Suprapubic skin (tissue), 4 donors: ENCODE measurements at regions not wholly inside any gene's neighbourhood (a gene's known extent, or its start where the extent isn't known, plus 50 kb on each side); places are given as distances from the start of the nearest gene placed in this dataset.

Experiments used
- DNase-seq, 2 donors: peaks; one replicate each; pipeline ENCODE4 v3.0.0-alpha.2; 2019; ENCODE audit warnings: low spot score in 2 of 2
- H3K27ac ChIP-seq: fragments of 200-600 bp; sonication (generic); one replicate; pipeline ENCODE4 v1.5.1; 2019
- H3K27me3 ChIP-seq: fragments of 200-600 bp; sonication (generic); one replicate; pipeline ENCODE4 v1.5.1; 2019
- H3K36me3 ChIP-seq: fragments of 200-600 bp; sonication (generic); one replicate; pipeline ENCODE4 v1.5.1; 2019
- H3K4me1 ChIP-seq: fragments of 200-600 bp; sonication (generic); one replicate; pipeline ENCODE4 v1.5.1; 2019
- H3K4me3 ChIP-seq: fragments of 200-600 bp; sonication (generic); one replicate; pipeline ENCODE4 v1.5.1; 2019; ENCODE audit warnings: mild to moderate bottlenecking
- H3K9me3 ChIP-seq: fragments of 200-600 bp; sonication (generic); one replicate; pipeline ENCODE4 v1.5.1; 2019
- EP300 ChIP-seq: sonication (generic); formaldehyde crosslinking; IDR thresholded peaks from one replicate; pipeline ENCODE4 v1.6.1; 2017; ENCODE audit warnings: antibody characterized with exemption
- POLR2A ChIP-seq, 2 donors: fragments of 450-650 bp; IDR thresholded peaks; one replicate each; pipeline ENCODE4 v1.6.1; 2017; ENCODE audit warnings: antibody characterized with exemption in 2 of 2, mild to moderate bottlenecking in 2 of 2, moderate library complexity in 2 of 2
- POLR2AphosphoS5 ChIP-seq, 3 donors: sonication (generic); formaldehyde crosslinking; IDR thresholded peaks; one replicate each; pipeline ENCODE4 v1.6.1; 2017; ENCODE audit warnings: antibody characterized with exemption in 3 of 3
- WGBS: methylation state at CpG from one replicate; pipeline ENCODE4 v1.1.5; 2018; 5-methylcytosine and 5-hydroxymethylcytosine counted together
- TF ChIP-seq, protein P1 (sequence below), 2 donors: fragments of 200-600 bp in 1 of 2; fragments of 450-650 bp in 1 of 2; sonication (generic) in 1 of 2; IDR thresholded peaks; one replicate each; pipeline ENCODE4 v1.5.1; 2016 to 2019; ENCODE audit warnings: antibody characterized with exemption in 2 of 2, mild to moderate bottlenecking in 1 of 2, moderate library complexity in 1 of 2

DNA sequence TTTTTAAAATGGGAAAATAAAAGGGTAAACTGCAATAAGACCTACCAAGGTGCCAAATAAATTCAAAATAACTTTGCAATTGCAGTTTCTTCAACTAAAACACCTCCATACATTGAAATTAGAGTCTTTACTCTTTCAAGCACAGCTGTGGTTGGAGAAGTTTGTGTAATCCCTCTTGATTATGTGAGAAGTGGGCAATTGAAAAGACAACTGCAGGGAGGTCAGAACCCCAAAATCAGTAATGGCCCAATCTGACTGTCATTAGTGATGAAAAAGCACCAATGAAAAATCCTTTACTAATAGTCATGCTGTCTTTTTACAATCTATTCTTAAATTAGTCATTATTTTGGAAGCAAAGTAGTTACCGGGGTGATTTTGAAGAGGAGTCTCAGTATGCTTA lies 116.7 kb upstream of the RGMB start:
- TF ChIP-seq POLR2AphosphoS5 (IDR thresholded peaks at IDR 0.05) (no peak), EP300 (no peak), POLR2A (IDR thresholded peaks at IDR 0.05) (no peak)
- TF ChIP-seq, protein P1, sequence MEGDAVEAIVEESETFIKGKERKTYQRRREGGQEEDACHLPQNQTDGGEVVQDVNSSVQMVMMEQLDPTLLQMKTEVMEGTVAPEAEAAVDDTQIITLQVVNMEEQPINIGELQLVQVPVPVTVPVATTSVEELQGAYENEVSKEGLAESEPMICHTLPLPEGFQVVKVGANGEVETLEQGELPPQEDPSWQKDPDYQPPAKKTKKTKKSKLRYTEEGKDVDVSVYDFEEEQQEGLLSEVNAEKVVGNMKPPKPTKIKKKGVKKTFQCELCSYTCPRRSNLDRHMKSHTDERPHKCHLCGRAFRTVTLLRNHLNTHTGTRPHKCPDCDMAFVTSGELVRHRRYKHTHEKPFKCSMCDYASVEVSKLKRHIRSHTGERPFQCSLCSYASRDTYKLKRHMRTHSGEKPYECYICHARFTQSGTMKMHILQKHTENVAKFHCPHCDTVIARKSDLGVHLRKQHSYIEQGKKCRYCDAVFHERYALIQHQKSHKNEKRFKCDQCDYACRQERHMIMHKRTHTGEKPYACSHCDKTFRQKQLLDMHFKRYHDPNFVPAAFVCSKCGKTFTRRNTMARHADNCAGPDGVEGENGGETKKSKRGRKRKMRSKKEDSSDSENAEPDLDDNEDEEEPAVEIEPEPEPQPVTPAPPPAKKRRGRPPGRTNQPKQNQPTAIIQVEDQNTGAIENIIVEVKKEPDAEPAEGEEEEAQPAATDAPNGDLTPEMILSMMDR (IDR thresholded peaks at IDR 0.05): no peak
- DNase-seq: no peak
- Histone ChIP-seq H3K27ac (no peak overlapping the region), H3K9me3 (no peaks in the 10 kb centered on the region), H3K36me3 (no peaks in the 10 kb centered on the region), H3K4me1 (no peaks in the 10 kb centered on the region), H3K27me3 (no peaks in the 10 kb centered on the region), H3K4me3 (no peak overlapping the region)
- 95% methylated on average over 1 of the region's 1 CpG for WGBS

DNA sequence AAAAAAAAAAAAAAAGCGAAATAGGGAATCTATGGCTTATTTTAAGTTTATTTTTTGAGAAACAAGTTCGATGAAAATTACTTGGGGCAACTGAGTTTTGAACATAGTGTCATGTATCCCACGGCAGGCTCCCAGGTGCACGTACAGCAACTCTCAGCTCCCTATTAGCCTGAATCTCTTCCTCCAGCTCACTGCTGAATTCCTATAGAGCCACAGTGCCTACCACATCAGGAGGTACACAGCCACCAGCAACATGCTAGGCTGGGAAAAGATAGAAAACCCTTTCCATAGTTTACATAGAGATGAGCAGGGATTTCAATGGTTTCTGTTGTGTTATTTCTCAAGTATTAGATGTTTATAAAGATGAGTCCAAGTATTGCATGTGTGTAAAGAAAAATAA lies 115.9 kb upstream of the RGMB start:
- Histone ChIP-seq H3K27me3 (no peaks in the 10 kb centered on the region), H3K4me3 (no peak overlapping the region), H3K4me1 (no peaks in the 10 kb centered on the region), H3K27ac (no peak overlapping the region), H3K36me3 (no peaks in the 10 kb centered on the region), H3K9me3 (no peaks in the 10 kb centered on the region)
- 84% methylated on average over 4 of the region's 4 CpGs for WGBS
- no peak for DNase-seq
- TF ChIP-seq, protein P1 (IDR thresholded peaks at IDR 0.05): no peak
- TF ChIP-seq EP300 (no peak), POLR2A (IDR thresholded peaks at IDR 0.05) (no peak), POLR2AphosphoS5 (IDR thresholded peaks at IDR 0.05) (no peak)

DNA sequence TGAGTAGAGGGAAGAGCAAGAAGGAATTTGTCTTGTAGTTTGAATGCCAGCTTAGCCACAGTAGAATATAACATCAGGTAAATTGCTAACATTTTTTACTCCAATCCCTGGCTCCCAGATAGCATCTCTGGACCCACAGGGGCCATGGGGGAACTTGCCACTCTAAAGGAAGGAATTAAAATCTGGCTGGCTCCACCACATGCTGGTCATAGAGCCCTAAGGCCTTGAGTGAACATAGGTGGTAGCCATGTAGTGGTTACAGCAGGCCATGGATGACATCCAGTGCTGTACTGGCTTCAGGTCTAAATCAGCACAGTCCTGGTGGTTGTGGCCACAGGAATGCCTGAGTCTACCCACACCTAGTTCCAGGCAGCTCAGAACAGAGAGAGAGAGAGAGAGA lies 109.9 kb upstream of the RGMB start:
- Histone ChIP-seq H3K9me3 (peaks cover 8% of the 10 kb centered on the region), H3K4me1 (no peaks in the 10 kb centered on the region), H3K27me3 (no peaks in the 10 kb centered on the region), H3K36me3 (no peaks in the 10 kb centered on the region), H3K27ac (no peak overlapping the region), H3K4me3 (no peak overlapping the region)
- TF ChIP-seq POLR2A (IDR thresholded peaks at IDR 0.05) (no peak), POLR2AphosphoS5 (IDR thresholded peaks at IDR 0.05) (no peak), EP300 (no peak)
- TF ChIP-seq, protein P1 (IDR thresholded peaks at IDR 0.05): no peak
- no peak for DNase-seq

DNA sequence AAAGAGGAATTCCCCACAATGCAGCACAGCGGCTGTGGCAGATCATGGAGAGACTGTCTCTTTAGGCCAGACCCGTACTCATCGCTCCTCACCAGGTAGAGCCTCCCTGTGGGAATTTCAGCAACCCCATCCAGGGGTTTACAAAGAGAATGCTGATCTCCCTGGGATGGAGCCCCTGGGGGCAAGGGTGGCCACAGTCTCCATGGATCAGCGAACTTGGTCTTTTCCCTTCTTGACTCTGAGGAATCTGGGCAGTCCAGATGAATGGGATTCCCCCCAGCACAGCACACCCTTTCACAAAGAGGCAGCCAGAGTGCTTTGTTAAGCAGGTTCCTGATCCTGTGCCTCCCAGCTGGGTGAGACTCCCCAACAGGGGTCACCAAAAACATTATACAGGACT lies 108.7 kb upstream of the RGMB start:
- H3K27me3 ChIP-seq: no peaks in the 10 kb centered on the region
- TF ChIP-seq EP300 (no peak), POLR2AphosphoS5 (IDR thresholded peaks at IDR 0.05) (no peak)
- TF ChIP-seq, protein P1 (IDR thresholded peaks at IDR 0.05): no peak
- no peak for DNase-seq
- no peaks in the 10 kb centered on the region for H3K36me3 ChIP-seq
- no peaks in the 10 kb centered on the region for H3K4me1 ChIP-seq
- H3K27ac ChIP-seq: no peak overlapping the region
- peaks cover 8% of the 10 kb centered on the region for H3K9me3 ChIP-seq
- WGBS: 100% methylated on average over 4 of the region's 4 CpGs
- H3K4me3 ChIP-seq: no peak overlapping the region

DNA sequence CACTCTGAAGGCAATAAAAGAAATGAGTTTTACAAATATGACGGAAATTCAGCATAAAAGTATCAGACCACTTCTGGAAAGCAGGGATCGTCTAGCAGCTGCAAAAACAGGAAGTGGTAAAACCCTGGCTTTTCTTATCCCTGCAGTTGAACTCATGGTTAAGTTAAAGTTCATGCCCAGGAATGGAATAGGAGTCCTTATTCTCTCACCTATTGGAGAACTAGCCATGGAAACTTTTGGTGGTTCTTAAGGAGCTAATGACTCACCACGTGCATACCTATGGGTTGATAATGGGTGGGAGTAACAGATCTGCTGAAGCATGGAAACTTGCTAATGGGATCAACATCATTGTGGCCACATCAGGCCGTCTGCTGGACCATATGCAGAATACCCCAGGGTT lies 93.5 kb upstream of the RGMB start:
- TF ChIP-seq POLR2A (IDR thresholded peaks at IDR 0.05): no peak
- Histone ChIP-seq H3K27ac (no peak overlapping the region), H3K4me1 (no peaks in the 10 kb centered on the region), H3K27me3 (no peaks in the 10 kb centered on the region), H3K9me3 (peaks cover 8% of the 10 kb centered on the region), H3K36me3 (no peaks in the 10 kb centered on the region), H3K4me3 (no peak overlapping the region)
- no peak for DNase-seq
- WGBS: 59% methylated on average over 4 of the region's 4 CpGs

DNA sequence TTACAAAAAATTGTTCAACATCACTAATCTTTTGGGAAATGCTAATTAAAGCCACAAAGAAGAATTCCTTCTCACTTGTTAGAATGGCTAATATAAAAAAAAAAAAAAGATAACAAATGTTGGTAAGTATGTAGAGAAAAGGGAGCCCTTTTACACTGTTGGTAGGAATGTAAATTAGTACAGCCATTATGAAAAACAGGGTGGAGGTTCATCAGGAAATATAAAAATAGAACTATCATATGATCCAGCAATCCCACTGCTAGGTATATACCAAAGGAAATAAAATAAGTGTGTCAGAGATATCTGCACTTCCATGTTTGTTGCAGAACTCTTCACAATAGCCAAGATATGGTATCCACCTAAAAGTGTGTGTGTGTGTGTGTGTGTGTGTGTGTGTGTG lies 83.5 kb upstream of the RGMB start:
- Histone ChIP-seq H3K27me3 (no peaks in the 10 kb centered on the region), H3K27ac (no peak overlapping the region), H3K4me1 (no peaks in the 10 kb centered on the region), H3K36me3 (no peaks in the 10 kb centered on the region), H3K9me3 (peaks cover 4% of the 10 kb centered on the region), H3K4me3 (no peak overlapping the region)
- DNase-seq: no peak
- TF ChIP-seq POLR2AphosphoS5 (IDR thresholded peaks at IDR 0.05) (no peak), EP300 (no peak), POLR2A (IDR thresholded peaks at IDR 0.05) (no peak)
- TF ChIP-seq, protein P1 (IDR thresholded peaks at IDR 0.05): no peak
